ACC112 (cell line): ENCODE measurements at regions not wholly inside any gene's neighbourhood (a gene's known extent, or its start where the extent isn't known, plus 50 kb on each side); places are given as distances from the start of the nearest gene placed in this dataset.
"Not testable (repeated sequence)": the region's sequence is repeated elsewhere in the genome, so short reads cannot be mapped to it uniquely, and the experiment has no call there.

Experiments
- H2AFZ ChIP-seq: fragments of 200-600 bp; sonication (generic); one replicate; pipeline ENCODE4 v1.6.0; 2017; ENCODE audit warnings: antibody characterized with exemption, low read length; ENCODE audit not compliant: unreplicated experiment
- H3K27ac ChIP-seq: fragments of 200-600 bp; sonication (generic); 2 replicates; pipeline ENCODE4 v1.5.1; 2014; ENCODE audit warnings: low read depth, mild to moderate bottlenecking, antibody characterized with exemption, low read length, moderate library complexity
- H3K27me3 ChIP-seq: fragments of 200-600 bp; sonication (generic); 2 replicates; pipeline ENCODE4 v1.6.1; 2014; ENCODE audit warnings: mild to moderate bottlenecking, antibody characterized with exemption, low read length, moderate library complexity, mixed read lengths; ENCODE audit not compliant: insufficient read depth
- H3K36me3 ChIP-seq: fragments of 200-600 bp; sonication (generic); 2 replicates; pipeline ENCODE4 v1.6.1; 2016; ENCODE audit warnings: mild to moderate bottlenecking, antibody characterized with exemption, low read length, moderate library complexity, mixed read lengths; ENCODE audit not compliant: insufficient read depth
- H3K4me1 ChIP-seq: fragments of 200-600 bp; sonication (generic); one replicate; pipeline ENCODE4 v1.6.1; 2016; ENCODE audit warnings: low read length, mixed read lengths; ENCODE audit not compliant: insufficient read depth, unreplicated experiment, control insufficient read depth
- H3K4me3 ChIP-seq: fragments of 200-600 bp; sonication (generic); 2 replicates; pipeline ENCODE4 v1.5.1; 2014; ENCODE audit warnings: mild to moderate bottlenecking, low read depth, low read length
- H3K79me2 ChIP-seq: fragments of 200-600 bp; sonication (generic); one replicate; pipeline ENCODE4 v1.6.0; 2016; ENCODE audit warnings: low read length; ENCODE audit not compliant: control insufficient read depth, unreplicated experiment, insufficient read depth

GRCh38 chr10:124172181-124172916, 79.0 kb upstream of the CHST15 start:
- Histone ChIP-seq H2AFZ (no peak overlapping the region), H3K79me2 (no peaks in the 10 kb centered on the region), H3K4me1 (no peaks in the 10 kb centered on the region), H3K4me3 (no peak overlapping the region), H3K27me3 (peaks cover 21% of the 10 kb centered on the region), H3K27ac (no peak overlapping the region), H3K36me3 (no peaks in the 10 kb centered on the region)

GRCh38 chr10:124171561-124171960, 78.2 kb upstream of the CHST15 start:
- no peak overlapping the region for H3K27ac ChIP-seq
- no peak overlapping the region for H2AFZ ChIP-seq
- no peaks in the 10 kb centered on the region for H3K36me3 ChIP-seq
- peaks cover 23% of the 10 kb centered on the region for H3K27me3 ChIP-seq
- no peaks in the 10 kb centered on the region for H3K4me1 ChIP-seq
- H3K4me3 ChIP-seq, result no peak overlapping the region
- no peaks in the 10 kb centered on the region for H3K79me2 ChIP-seq

- H3K4me1 ChIP-seq, result no peaks in the 10 kb centered on the region
- no peak overlapping the region for H3K4me3 ChIP-seq
- peaks cover 25% of the 10 kb centered on the region for H3K27me3 ChIP-seq
- H3K79me2 ChIP-seq, result no peaks in the 10 kb centered on the region
- no peak overlapping the region for H2AFZ ChIP-seq
- no peak overlapping the region for H3K27ac ChIP-seq
- H3K36me3 ChIP-seq, result no peaks in the 10 kb centered on the region
These were observed 77.2 kb upstream of the CHST15 start for GRCh38 chr10:124170631-124171030.

- H3K4me1 ChIP-seq, result no peaks in the 10 kb centered on the region
- H3K79me2 ChIP-seq, result no peaks in the 10 kb centered on the region
- no peak overlapping the region for H2AFZ ChIP-seq
- H3K27ac ChIP-seq, result no peak overlapping the region
- H3K27me3 ChIP-seq, result peaks cover 25% of the 10 kb centered on the region
- H3K36me3 ChIP-seq, result no peaks in the 10 kb centered on the region
- H3K4me3 ChIP-seq, result no peak overlapping the region
These were observed 75.8 kb upstream of the CHST15 start for GRCh38 chr10:124168991-124169802.

- no peak overlapping the region for H3K4me3 ChIP-seq
- no peaks in the 10 kb centered on the region for H3K79me2 ChIP-seq
- no peak overlapping the region for H2AFZ ChIP-seq
These were observed 75.2 kb upstream of the CHST15 start for GRCh38 chr10:124168581-124168980.

GRCh38 chr10:124167925-124168324, 74.5 kb upstream of the CHST15 start:
- peaks cover 30% of the 10 kb centered on the region for H3K27me3 ChIP-seq
- H3K36me3 ChIP-seq, H3K79me2 ChIP-seq, H3K4me1 ChIP-seq, H2AFZ ChIP-seq, H3K4me3 ChIP-seq, H3K27ac ChIP-seq: not testable (repeated sequence)

More at GRCh38 chr10:124168581-124168980, 75.2 kb upstream of the CHST15 start:
- no peaks in the 10 kb centered on the region for H3K4me1 ChIP-seq
- no peaks in the 10 kb centered on the region for H3K36me3 ChIP-seq
- H3K27me3 ChIP-seq, result peaks cover 29% of the 10 kb centered on the region
- H3K27ac ChIP-seq, result no peak overlapping the region

- Histone ChIP-seq H3K27me3 (peaks cover 27% of the 10 kb centered on the region), H3K79me2 (no peaks in the 10 kb centered on the region), H3K27ac (no peak overlapping the region), H2AFZ (no peak overlapping the region), H3K36me3 (no peaks in the 10 kb centered on the region), H3K4me3 (no peak overlapping the region), H3K4me1 (no peaks in the 10 kb centered on the region)
These were observed 73.2 kb upstream of the CHST15 start for GRCh38 chr10:124166431-124167125.

GRCh38 chr10:124165827-124166226, 72.4 kb upstream of the CHST15 start:
- Histone ChIP-seq H3K36me3 (no peaks in the 10 kb centered on the region), H3K27ac (no peak overlapping the region), H3K27me3 (peaks cover 27% of the 10 kb centered on the region), H3K4me1 (no peaks in the 10 kb centered on the region), H3K4me3 (no peak overlapping the region), H2AFZ (no peak overlapping the region), H3K79me2 (no peaks in the 10 kb centered on the region)

GRCh38 chr10:124165311-124165710, 71.9 kb upstream of the CHST15 start:
- Histone ChIP-seq H3K4me3 (no peak overlapping the region), H3K4me1 (no peaks in the 10 kb centered on the region), H2AFZ (no peak overlapping the region), H3K79me2 (no peaks in the 10 kb centered on the region), H3K27me3 (peaks cover 28% of the 10 kb centered on the region), H3K36me3 (no peaks in the 10 kb centered on the region), H3K27ac (no peak overlapping the region)

GRCh38 chr10:124164264-124164663, 70.9 kb upstream of the CHST15 start:
- peaks cover 36% of the 10 kb centered on the region for H3K27me3 ChIP-seq
- no peak overlapping the region for H3K4me3 ChIP-seq
- H2AFZ ChIP-seq, result no peak overlapping the region
- H3K4me1 ChIP-seq, result no peaks in the 10 kb centered on the region
- H3K36me3 ChIP-seq, result no peaks in the 10 kb centered on the region
- H3K79me2 ChIP-seq, result no peaks in the 10 kb centered on the region
- H3K27ac ChIP-seq, result no peak overlapping the region
